ENCODE measurements at regions not wholly inside any gene's neighbourhood (a gene's known extent, or its start where the extent isn't known, plus 50 kb on each side); places are given as distances from the start of the nearest gene placed in this dataset.

GRCh38 chr10:3366735-3367405 is 194.3 kb upstream of the PITRM1 start:
- DNase-seq (ENCODE audit: low read depth in 1 of 2, low spot score in 1 of 2), result no peak
- Histone ChIP-seq H3K27ac (replicated peaks) (no peak overlapping the region), H3K4me3 (replicated peaks; ENCODE audit: insufficient read depth, low read length) (no peak overlapping the region), H3K27me3 (ENCODE audit: insufficient read depth, poor library complexity, severe bottlenecking) (no peaks in the 10 kb centered on the region)
- no peak for TF ChIP-seq REST (IDR thresholded peaks at IDR 0.05; ENCODE audit: insufficient replicate concordance, low read depth)
- TF ChIP-seq POLR2AphosphoS5 (IDR thresholded peaks at IDR 0.05; ENCODE audit: low read depth), result no peak
- no peak for TF ChIP-seq SPI1 (IDR thresholded peaks at IDR 0.05; ENCODE audit: borderline replicate concordance, low read depth)
- no peak for TF ChIP-seq GABPA (IDR thresholded peaks at IDR 0.05; ENCODE audit: low read depth)
- TF ChIP-seq CTCF (IDR thresholded peaks at IDR 0.05; ENCODE audit: insufficient read depth, low read length), result no peak

- DNase-seq (ENCODE audit: low read depth in 1 of 2, low spot score in 1 of 2), result no peak
- TF ChIP-seq SPI1 (IDR thresholded peaks at IDR 0.05; ENCODE audit: borderline replicate concordance, low read depth) (no peak), POLR2AphosphoS5 (IDR thresholded peaks at IDR 0.05; ENCODE audit: low read depth) (no peak), GABPA (IDR thresholded peaks at IDR 0.05; ENCODE audit: low read depth) (no peak), REST (IDR thresholded peaks at IDR 0.05; ENCODE audit: insufficient replicate concordance, low read depth) (no peak), CTCF (IDR thresholded peaks at IDR 0.05; ENCODE audit: insufficient read depth, low read length) (no peak)
- Histone ChIP-seq H3K27ac (replicated peaks) (no peak overlapping the region), H3K4me3 (replicated peaks; ENCODE audit: insufficient read depth, low read length) (no peak overlapping the region), H3K27me3 (ENCODE audit: insufficient read depth, poor library complexity, severe bottlenecking) (no peaks in the 10 kb centered on the region)
Measured at GRCh38 chr10:3366043-3366442, 193.5 kb upstream of the PITRM1 start.

GRCh38 chr10:3365630-3366029 is 193.0 kb upstream of the PITRM1 start:
- no peak for DNase-seq (ENCODE audit: low read depth in 1 of 2, low spot score in 1 of 2)

GRCh38 chr10:3364768-3365480 is 192.3 kb upstream of the PITRM1 start:
- H3K27me3 ChIP-seq (ENCODE audit: insufficient read depth, poor library complexity, severe bottlenecking), result no peaks in the 10 kb centered on the region
- DNase-seq (ENCODE audit: low read depth in 1 of 2, low spot score in 1 of 2), result no peak
- H3K4me3 ChIP-seq (replicated peaks; ENCODE audit: insufficient read depth, low read length), result no peak overlapping the region
- no peak for TF ChIP-seq CTCF (IDR thresholded peaks at IDR 0.05; ENCODE audit: insufficient read depth, low read length)
- no peak for TF ChIP-seq SPI1 (IDR thresholded peaks at IDR 0.05; ENCODE audit: borderline replicate concordance, low read depth)
- TF ChIP-seq GABPA (IDR thresholded peaks at IDR 0.05; ENCODE audit: low read depth), result no peak
- TF ChIP-seq REST (IDR thresholded peaks at IDR 0.05; ENCODE audit: insufficient replicate concordance, low read depth), result no peak
- TF ChIP-seq POLR2AphosphoS5 (IDR thresholded peaks at IDR 0.05; ENCODE audit: low read depth), result no peak
- no peak overlapping the region for H3K27ac ChIP-seq (replicated peaks)

More at GRCh38 chr10:3365630-3366029, 193.0 kb upstream of the PITRM1 start:
- no peak overlapping the region for H3K27ac ChIP-seq (replicated peaks)
- H3K4me3 ChIP-seq (replicated peaks; ENCODE audit: insufficient read depth, low read length), result no peak overlapping the region
- no peaks in the 10 kb centered on the region for H3K27me3 ChIP-seq (ENCODE audit: insufficient read depth, poor library complexity, severe bottlenecking)
- no peak for TF ChIP-seq POLR2AphosphoS5 (IDR thresholded peaks at IDR 0.05; ENCODE audit: low read depth)
- no peak for TF ChIP-seq SPI1 (IDR thresholded peaks at IDR 0.05; ENCODE audit: borderline replicate concordance, low read depth)
